Stimulated activated CD4-positive, alpha-beta T cell treated with anti-CD3 and anti-CD28 coated beads, Interleukin-1b, Interleukin-23, amount 100 ng/mL, for 24 hours (primary cell): ENCODE measurements at regions not wholly inside any gene's neighbourhood (a gene's known extent, or its start where the extent isn't known, plus 50 kb on each side); places are given as distances from the start of the nearest gene placed in this dataset.

ENCODE experiments used
- DNase-seq, 4 experiments: peaks; one replicate each; pipeline ENCODE4 v3.0.0-alpha.2; 2020; ENCODE audit warnings: low read depth in 4 of 4, low spot score in 1 of 4

- no peak for DNase-seq
These were observed 123.5 kb downstream of the MBD2 start for GRCh38 chr18:54100920-54101470.

GRCh38 chr18:54100466-54100865, 124.0 kb downstream of the MBD2 start:
- no peak for DNase-seq

GRCh38 chr18:54094474-54094873, 130.0 kb downstream of the MBD2 start:
- no peak for DNase-seq

GRCh38 chr18:54090856-54091255, 133.6 kb downstream of the MBD2 start:
- DNase-seq: no peak

GRCh38 chr18:54089749-54090459, 134.6 kb downstream of the MBD2 start:
- DNase-seq: no peak

GRCh38 chr18:54086863-54087262, 137.6 kb downstream of the MBD2 start:
- no peak for DNase-seq

- DNase-seq: no peak
These were observed 138.2 kb downstream of the MBD2 start for GRCh38 chr18:54086046-54086802.

GRCh38 chr18:54080858-54081257, 143.6 kb downstream of the MBD2 start:
- DNase-seq: no peak

- DNase-seq: no peak
These were observed 148.3 kb downstream of the MBD2 start for GRCh38 chr18:54076166-54076565.

- DNase-seq: no peak
These were observed 148.8 kb downstream of the MBD2 start for GRCh38 chr18:54075689-54076088.

GRCh38 chr18:54069729-54070128, 154.7 kb downstream of the MBD2 start:
- DNase-seq: no peak

- DNase-seq: no peak
These were observed 164.0 kb downstream of the MBD2 start for GRCh38 chr18:54060343-54061005.

- no peak for DNase-seq
These were observed 171.6 kb downstream of the MBD2 start for GRCh38 chr18:54052732-54053429.

- DNase-seq: no peak
These were observed 172.2 kb downstream of the MBD2 start for GRCh38 chr18:54052259-54052658.

GRCh38 chr18:54043484-54044251, 180.8 kb downstream of the MBD2 start:
- DNase-seq: no peak

- no peak for DNase-seq
These were observed 188.5 kb downstream of the MBD2 start for GRCh38 chr18:54035927-54036326.

GRCh38 chr18:54033052-54033451, 191.4 kb downstream of the MBD2 start:
- no peak for DNase-seq

- no peak for DNase-seq
These were observed 192.1 kb downstream of the MBD2 start for GRCh38 chr18:54032412-54032811.

GRCh38 chr18:54031243-54031642, 193.2 kb downstream of the MBD2 start:
- no peak for DNase-seq

- DNase-seq: no peak
These were observed 194.0 kb downstream of the MBD2 start for GRCh38 chr18:54030434-54030833.
